ENCODE measurements at regions not wholly inside any gene's neighbourhood (a gene's known extent, or its start where the extent isn't known, plus 50 kb on each side); places are given as distances from the start of the nearest gene placed in this dataset.

DNA sequence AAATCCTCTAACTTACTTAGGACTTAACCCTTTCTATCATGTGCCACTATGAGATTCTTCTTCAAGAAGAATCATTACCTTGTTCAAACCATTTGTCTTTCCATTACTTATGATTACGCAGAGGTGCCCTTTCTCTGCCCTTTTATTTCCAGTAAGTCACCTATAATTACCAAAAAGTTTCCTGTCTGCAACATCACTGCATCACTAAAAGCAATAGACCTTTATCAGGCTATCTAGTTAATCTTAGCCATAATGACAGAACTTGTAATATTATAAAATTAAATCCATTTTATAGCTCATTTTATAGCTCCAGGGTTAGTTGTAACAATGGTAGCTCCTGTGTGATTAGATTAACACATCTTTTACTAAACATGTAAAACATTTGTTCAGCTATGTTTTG lies 673.6 kb upstream of the PITX2 start:
- no peak for ATAC-seq
- Histone ChIP-seq H3K9me3 (no peaks in the 10 kb centered on the region), H3K27ac (no peak overlapping the region), H3K4me2 (no peak overlapping the region), H3K4me3 (no peak overlapping the region), H3K4me1 (no peaks in the 10 kb centered on the region)
- ChIA-PET CTCF (no interaction called here), POLR2A (no interaction called here)
- 82% methylated on average over 1 of the region's 1 CpG for WGBS (ENCODE audit: missing lambda C conversion rate)
- no peak for TF ChIP-seq RFX5 (IDR thresholded peaks at IDR 0.05)
- TF ChIP-seq HOXA7 (CRISPR knock-in tag; IDR thresholded peaks at IDR 0.05) = no peak
- no peak for DNase-seq (ENCODE audit: low read depth in 1 of 2, low spot score in 1 of 2)
- FAIRE-seq = no peak

DNA sequence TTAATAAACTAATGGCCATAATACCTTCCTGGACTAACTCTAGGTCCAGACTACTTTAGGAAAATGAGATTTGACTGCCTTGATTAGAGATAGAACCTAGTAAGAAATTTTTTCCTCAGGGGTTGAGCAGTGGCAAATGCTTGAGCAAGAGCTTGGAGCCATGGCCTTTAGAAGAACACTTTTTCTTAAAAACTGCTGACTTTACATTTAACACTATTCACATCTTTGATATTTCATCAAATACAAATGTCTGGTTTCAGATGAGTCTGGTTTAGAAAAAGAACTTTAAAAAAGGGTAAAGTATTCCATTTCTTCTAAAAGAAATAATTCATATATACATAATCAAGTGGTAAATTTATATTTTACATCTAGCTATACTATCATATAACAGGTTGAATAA lies 680.9 kb upstream of the PITX2 start:
- Histone ChIP-seq H3K4me1 (no peaks in the 10 kb centered on the region), H3K4me3 (no peak overlapping the region), H3K9me3 (no peaks in the 10 kb centered on the region), H3K27ac (no peak overlapping the region), H3K4me2 (no peak overlapping the region)
- DNase-seq (ENCODE audit: low read depth in 1 of 2, low spot score in 1 of 2) (no peak), ATAC-seq (no peak), FAIRE-seq (no peak)
- POLR2A ChIA-PET = no interaction called here
- TF ChIP-seq MAFK (IDR thresholded peaks at IDR 0.05; ENCODE audit: partially characterized antibody) (peak; percentile 87), HOXA7 (CRISPR knock-in tag; IDR thresholded peaks at IDR 0.05) (no peak)
- CTCF ChIA-PET = no interaction called here

DNA sequence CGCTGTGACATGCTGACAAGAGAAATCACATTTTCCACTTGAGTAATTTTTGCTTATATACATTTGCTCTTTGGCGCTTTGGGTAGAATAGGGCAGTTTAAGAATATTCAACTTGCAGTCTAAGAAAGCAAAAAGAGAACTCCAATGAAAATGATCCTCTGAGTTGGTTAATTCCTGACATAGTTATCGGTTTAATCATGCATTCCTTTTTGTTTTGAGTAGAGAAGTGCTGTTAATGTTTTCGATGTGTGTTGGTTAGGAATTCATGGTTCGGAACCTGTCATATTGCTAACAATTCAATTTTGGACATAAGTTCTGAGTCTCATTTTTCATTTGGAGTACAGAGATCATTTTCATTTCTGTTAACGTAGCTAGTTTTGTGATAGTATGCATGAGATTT lies 700.6 kb upstream of the PITX2 start:
- H3K4me2 ChIP-seq = no peak overlapping the region
- no peak overlapping the region for H3K27ac ChIP-seq
- H3K4me1 ChIP-seq = no peaks in the 10 kb centered on the region
- POLR2A ChIA-PET = no interaction called here
- ATAC-seq (no peak), DNase-seq (ENCODE audit: low read depth in 1 of 2, low spot score in 1 of 2) (no peak), FAIRE-seq (no peak)
- 33% methylated on average over 6 of the region's 6 CpGs for WGBS (ENCODE audit: missing lambda C conversion rate)
- CTCF ChIA-PET = interaction anchor here (0.6 kb wide), 1 partner anchor 21 kb away, joined by 3 read pairs; no protein-coding TSS in a partner anchor
- TF ChIP-seq, protein P1, sequence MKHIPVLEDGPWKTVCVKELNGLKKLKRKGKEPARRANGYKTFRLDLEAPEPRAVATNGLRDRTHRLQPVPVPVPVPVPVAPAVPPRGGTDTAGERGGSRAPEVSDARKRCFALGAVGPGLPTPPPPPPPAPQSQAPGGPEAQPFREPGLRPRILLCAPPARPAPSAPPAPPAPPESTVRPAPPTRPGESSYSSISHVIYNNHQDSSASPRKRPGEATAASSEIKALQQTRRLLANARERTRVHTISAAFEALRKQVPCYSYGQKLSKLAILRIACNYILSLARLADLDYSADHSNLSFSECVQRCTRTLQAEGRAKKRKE (CRISPR knock-in tag; IDR thresholded peaks at IDR 0.05; ENCODE audit: low read depth) = no peak
- TF ChIP-seq, protein P2, sequence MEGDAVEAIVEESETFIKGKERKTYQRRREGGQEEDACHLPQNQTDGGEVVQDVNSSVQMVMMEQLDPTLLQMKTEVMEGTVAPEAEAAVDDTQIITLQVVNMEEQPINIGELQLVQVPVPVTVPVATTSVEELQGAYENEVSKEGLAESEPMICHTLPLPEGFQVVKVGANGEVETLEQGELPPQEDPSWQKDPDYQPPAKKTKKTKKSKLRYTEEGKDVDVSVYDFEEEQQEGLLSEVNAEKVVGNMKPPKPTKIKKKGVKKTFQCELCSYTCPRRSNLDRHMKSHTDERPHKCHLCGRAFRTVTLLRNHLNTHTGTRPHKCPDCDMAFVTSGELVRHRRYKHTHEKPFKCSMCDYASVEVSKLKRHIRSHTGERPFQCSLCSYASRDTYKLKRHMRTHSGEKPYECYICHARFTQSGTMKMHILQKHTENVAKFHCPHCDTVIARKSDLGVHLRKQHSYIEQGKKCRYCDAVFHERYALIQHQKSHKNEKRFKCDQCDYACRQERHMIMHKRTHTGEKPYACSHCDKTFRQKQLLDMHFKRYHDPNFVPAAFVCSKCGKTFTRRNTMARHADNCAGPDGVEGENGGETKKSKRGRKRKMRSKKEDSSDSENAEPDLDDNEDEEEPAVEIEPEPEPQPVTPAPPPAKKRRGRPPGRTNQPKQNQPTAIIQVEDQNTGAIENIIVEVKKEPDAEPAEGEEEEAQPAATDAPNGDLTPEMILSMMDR (IDR thresholded peaks at IDR 0.05) = no peak
- no peak for TF ChIP-seq SREBF2 (IDR thresholded peaks at IDR 0.05)
- TF ChIP-seq HDAC2 (IDR thresholded peaks at IDR 0.05) = no peak
- H3K4me3 ChIP-seq = no peak overlapping the region
- H3K9me3 ChIP-seq = no peaks in the 10 kb centered on the region

DNA sequence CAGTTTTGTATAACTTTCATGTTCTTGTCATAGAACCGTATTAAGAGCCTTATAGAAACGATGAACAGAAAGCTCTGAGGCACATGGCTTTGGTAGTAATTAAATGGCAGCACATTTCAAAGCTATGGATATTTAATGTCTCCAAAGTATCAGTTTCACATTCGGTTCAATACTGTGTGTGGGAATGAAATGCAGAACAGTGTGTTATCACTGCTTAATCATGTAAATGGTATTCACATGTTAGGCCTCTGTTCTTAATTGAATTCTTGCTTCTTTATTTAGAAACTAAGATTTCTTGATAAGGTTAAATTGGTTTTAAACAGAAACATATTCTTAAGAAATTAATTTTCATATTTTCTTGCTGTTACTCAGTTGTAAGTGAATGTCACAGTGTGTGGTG lies 701.0 kb upstream of the PITX2 start:
- no peaks in the 10 kb centered on the region for H3K9me3 ChIP-seq
- ATAC-seq (no peak), FAIRE-seq (no peak), DNase-seq (ENCODE audit: low read depth in 1 of 2, low spot score in 1 of 2) (no peak)
- H3K4me2 ChIP-seq = no peak overlapping the region
- H3K4me3 ChIP-seq = no peak overlapping the region
- TF ChIP-seq HDAC2 (IDR thresholded peaks at IDR 0.05) (no peak), ZNF302 (CRISPR knock-in tag; IDR thresholded peaks at IDR 0.05) (no peak), SMC3 (IDR thresholded peaks at IDR 0.05) (no peak), JUN (IDR thresholded peaks at IDR 0.05) (no peak), PHF8 (IDR thresholded peaks at IDR 0.05; ENCODE audit: borderline replicate concordance, low read depth) (no peak), EP300 (IDR thresholded peaks at IDR 0.05) (no peak), RCOR1 (IDR thresholded peaks at IDR 0.05; ENCODE audit: low read depth, low read length) (no peak), HOXB5 (CRISPR knock-in tag; IDR thresholded peaks at IDR 0.05) (no peak), SREBF2 (IDR thresholded peaks at IDR 0.05) (no peak), RFX5 (IDR thresholded peaks at IDR 0.05) (no peak), MYC (IDR thresholded peaks at IDR 0.05; ENCODE audit: borderline replicate concordance, low read length) (no peak), POLR2AphosphoS2 (conservative IDR thresholded peaks at IDR 0.05; ENCODE audit: low read length) (no peak), CBX8 (IDR thresholded peaks at IDR 0.05) (no peak)
- TF ChIP-seq, protein P3, sequence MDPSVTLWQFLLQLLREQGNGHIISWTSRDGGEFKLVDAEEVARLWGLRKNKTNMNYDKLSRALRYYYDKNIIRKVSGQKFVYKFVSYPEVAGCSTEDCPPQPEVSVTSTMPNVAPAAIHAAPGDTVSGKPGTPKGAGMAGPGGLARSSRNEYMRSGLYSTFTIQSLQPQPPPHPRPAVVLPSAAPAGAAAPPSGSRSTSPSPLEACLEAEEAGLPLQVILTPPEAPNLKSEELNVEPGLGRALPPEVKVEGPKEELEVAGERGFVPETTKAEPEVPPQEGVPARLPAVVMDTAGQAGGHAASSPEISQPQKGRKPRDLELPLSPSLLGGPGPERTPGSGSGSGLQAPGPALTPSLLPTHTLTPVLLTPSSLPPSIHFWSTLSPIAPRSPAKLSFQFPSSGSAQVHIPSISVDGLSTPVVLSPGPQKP (IDR thresholded peaks at IDR 0.05; ENCODE audit: low read depth, low read length) = no peak
- TF ChIP-seq, protein P4, sequence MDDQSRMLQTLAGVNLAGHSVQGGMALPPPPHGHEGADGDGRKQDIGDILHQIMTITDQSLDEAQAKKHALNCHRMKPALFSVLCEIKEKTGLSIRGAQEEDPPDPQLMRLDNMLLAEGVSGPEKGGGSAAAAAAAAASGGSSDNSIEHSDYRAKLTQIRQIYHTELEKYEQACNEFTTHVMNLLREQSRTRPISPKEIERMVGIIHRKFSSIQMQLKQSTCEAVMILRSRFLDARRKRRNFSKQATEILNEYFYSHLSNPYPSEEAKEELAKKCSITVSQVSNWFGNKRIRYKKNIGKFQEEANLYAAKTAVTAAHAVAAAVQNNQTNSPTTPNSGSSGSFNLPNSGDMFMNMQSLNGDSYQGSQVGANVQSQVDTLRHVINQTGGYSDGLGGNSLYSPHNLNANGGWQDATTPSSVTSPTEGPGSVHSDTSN (IDR thresholded peaks at IDR 0.05) = no peak
- ChIA-PET CTCF (interaction anchor here (0.6 kb wide), 1 partner anchor 21 kb away, joined by 3 read pairs; no protein-coding TSS in a partner anchor), POLR2A (no interaction called here)
- no peaks in the 10 kb centered on the region for H3K4me1 ChIP-seq
- WGBS (ENCODE audit: missing lambda C conversion rate) = 52% methylated on average over 3 of the region's 3 CpGs
- no peak overlapping the region for H3K27ac ChIP-seq
